Trophoblast cell (in vitro differentiated cells and primary cell): ENCODE measurements at regions not wholly inside any gene's neighbourhood (a gene's known extent, or its start where the extent isn't known, plus 50 kb on each side); places are given as distances from the start of the nearest gene placed in this dataset.
A peak's percentile ranks its signal among the peaks of the same experiment; 100 is the strongest.

ENCODE experiments used
- DNase-seq, 2 donors: peaks; one replicate each; pipeline ENCODE4 v3.0.0-alpha.2; 2016
- H2AFZ ChIP-seq: 2 replicates; pipeline ENCODE4 v1.6.1; 2013; ENCODE audit warnings: low read length, moderate library complexity, mild to moderate bottlenecking; ENCODE audit not compliant: insufficient read depth, poor library complexity
- H2AK5ac ChIP-seq: 2 replicates; pipeline ENCODE4 v1.6.1; 2013; ENCODE audit warnings: mild to moderate bottlenecking, low read length
- H2BK120ac ChIP-seq: 2 replicates; pipeline ENCODE4 v1.6.1; 2013; ENCODE audit warnings: low read length, mild to moderate bottlenecking, moderate library complexity; ENCODE audit not compliant: insufficient read depth, poor library complexity
- H2BK12ac ChIP-seq: 2 replicates; pipeline ENCODE4 v1.6.1; 2013; ENCODE audit warnings: mild to moderate bottlenecking, low read length, moderate library complexity
- H2BK5ac ChIP-seq: 2 replicates; pipeline ENCODE4 v1.6.1; 2013; ENCODE audit warnings: low read length, low read depth, moderate library complexity, mild to moderate bottlenecking; ENCODE audit not compliant: poor library complexity
- H3K14ac ChIP-seq: 2 replicates; pipeline ENCODE4 v1.6.1; 2013; ENCODE audit warnings: mild to moderate bottlenecking, low read length
- H3K18ac ChIP-seq: 2 replicates; pipeline ENCODE4 v1.6.1; 2013; ENCODE audit warnings: mild to moderate bottlenecking, low read length
- H3K23ac ChIP-seq: 2 replicates; pipeline ENCODE4 v1.6.1; 2013; ENCODE audit warnings: low read length
- H3K27ac ChIP-seq: 2 replicates; pipeline ENCODE4 v1.5.1; 2013; ENCODE audit warnings: low read depth, mild to moderate bottlenecking, inconsistent platforms, low read length, moderate library complexity
- H3K27me3 ChIP-seq: 2 replicates; pipeline ENCODE4 v1.6.1; 2013; ENCODE audit warnings: inconsistent platforms, mild to moderate bottlenecking, low read length, moderate library complexity; ENCODE audit not compliant: insufficient read depth
- H3K36me3 ChIP-seq, 2 experiments: 1 replicate in 1 of 2; 2 replicates in 1 of 2; pipeline ENCODE4 v1.6.1; 2013; ENCODE audit warnings: low read length in 2 of 2, mild to moderate bottlenecking in 2 of 2, moderate library complexity in 1 of 2; ENCODE audit not compliant: insufficient read depth in 2 of 2, control insufficient read depth in 1 of 2
- H3K4ac ChIP-seq: 2 replicates; pipeline ENCODE4 v1.6.1; 2013; ENCODE audit warnings: low read depth, mild to moderate bottlenecking, low read length, moderate library complexity
- H3K4me1 ChIP-seq, 2 experiments: 1 replicate in 1 of 2; 2 replicates in 1 of 2; pipeline ENCODE4 v1.6.1; 2013; ENCODE audit warnings: low read length in 2 of 2, mild to moderate bottlenecking in 2 of 2, moderate library complexity in 1 of 2; ENCODE audit not compliant: insufficient read depth in 2 of 2, control insufficient read depth in 1 of 2
- H3K4me2 ChIP-seq: 2 replicates; pipeline ENCODE4 v1.6.1; 2013; ENCODE audit warnings: inconsistent platforms, mild to moderate bottlenecking, low read length, moderate library complexity
- H3K4me3 ChIP-seq: 2 replicates; pipeline ENCODE4 v1.5.1; 2013; ENCODE audit warnings: mild to moderate bottlenecking, low read depth, low read length, inconsistent platforms
- H3K79me1 ChIP-seq: one replicate; pipeline ENCODE4 v1.6.1; 2013; ENCODE audit warnings: low read length
- H3K79me2 ChIP-seq: 2 replicates; pipeline ENCODE4 v1.6.1; 2013; ENCODE audit warnings: low read length, mild to moderate bottlenecking; ENCODE audit not compliant: control insufficient read depth, insufficient read depth, poor library complexity
- H3K9ac ChIP-seq: 2 replicates; pipeline ENCODE4 v1.6.1; 2013; ENCODE audit warnings: mild to moderate bottlenecking, low read length
- H3K9me3 ChIP-seq: 2 replicates; pipeline ENCODE4 v1.6.1; 2013; ENCODE audit warnings: low read depth, mild to moderate bottlenecking, control low read depth, inconsistent platforms, low read length; ENCODE audit not compliant: insufficient read depth
- H4K12ac ChIP-seq: 2 replicates; pipeline ENCODE4 v1.6.1; 2013; ENCODE audit warnings: low read depth, mild to moderate bottlenecking, low read length, moderate library complexity
- H4K8ac ChIP-seq: 2 replicates; pipeline ENCODE4 v1.6.1; 2013; ENCODE audit warnings: low read depth, mild to moderate bottlenecking, low read length, moderate library complexity
- H4K91ac ChIP-seq: one replicate; pipeline ENCODE4 v1.6.1; 2013; ENCODE audit warnings: low read depth, mild to moderate bottlenecking, low read length, moderate library complexity
- WGBS: extraction: QIAGEN DNeasy Blood & Tissue Kit; methylation state at CpG from one replicate; pipeline ENCODE4 v1.1.7; 2013; ENCODE audit warnings: missing lambda C conversion rate; ENCODE audit not compliant: insufficient read length, insufficient coverage; ENCODE audit errors: extremely low coverage; 5-methylcytosine and 5-hydroxymethylcytosine counted together

- Histone ChIP-seq H4K91ac (no peak overlapping the region), H3K36me3 (no peaks in the 10 kb centered on the region), H3K9ac (no peak overlapping the region), H3K27me3 (no peaks in the 10 kb centered on the region), H3K4me2 (no peak overlapping the region), H3K18ac (no peak overlapping the region), H3K4ac (no peak overlapping the region), H3K14ac (no peak overlapping the region), H3K9me3 (no peaks in the 10 kb centered on the region), H4K12ac (no peak overlapping the region), H3K4me1 (peaks cover 8 to 12% of the 10 kb centered on the region in 2 experiments), H2BK12ac (no peak overlapping the region), H2AFZ (no peak overlapping the region), H3K79me1 (peaks cover 2% of the 10 kb centered on the region), H3K23ac (no peak overlapping the region), H2BK5ac (no peak overlapping the region), H4K8ac (no peak overlapping the region), H3K79me2 (no peaks in the 10 kb centered on the region), H3K4me3 (no peak overlapping the region), H2AK5ac (no peak overlapping the region), H3K27ac (no peak overlapping the region), H2BK120ac (no peak overlapping the region)
- no peak for DNase-seq
- no CpG with 5 or more reads among the region's 3 CpGs for WGBS
Observed at GRCh38 chr9:38255599-38255998, 136.9 kb upstream of the ALDH1B1 start.

GRCh38 chr9:38254756-38255155 is 137.7 kb upstream of the ALDH1B1 start:
- Histone ChIP-seq H3K4ac (no peak overlapping the region), H2BK12ac (no peak overlapping the region), H4K91ac (no peak overlapping the region), H3K23ac (no peak overlapping the region), H3K9ac (no peak overlapping the region), H3K36me3 (no peaks in the 10 kb centered on the region), H3K9me3 (no peaks in the 10 kb centered on the region), H3K27ac (no peak overlapping the region), H3K79me1 (peaks cover 2% of the 10 kb centered on the region), H2AK5ac (no peak overlapping the region), H3K4me1 (peaks cover 9 to 12% of the 10 kb centered on the region in 2 experiments), H2BK120ac (no peak overlapping the region), H4K8ac (no peak overlapping the region), H2AFZ (no peak overlapping the region), H3K27me3 (no peaks in the 10 kb centered on the region), H3K14ac (no peak overlapping the region), H3K18ac (no peak overlapping the region), H3K79me2 (no peaks in the 10 kb centered on the region), H2BK5ac (no peak overlapping the region), H3K4me3 (no peak overlapping the region), H3K4me2 (no peak overlapping the region), H4K12ac (no peak overlapping the region)
- WGBS = no CpG with 5 or more reads among the region's 2 CpGs
- DNase-seq = no peak

- no peak overlapping the region for H2BK12ac ChIP-seq
- no CpG with 5 or more reads among the region's 7 CpGs for WGBS
- H4K8ac ChIP-seq = no peak overlapping the region
- no peak for DNase-seq
- H3K4me3 ChIP-seq = no peak overlapping the region
- H3K14ac ChIP-seq = no peak overlapping the region
- H3K4me2 ChIP-seq = no peak overlapping the region
- no peak overlapping the region for H3K18ac ChIP-seq
- H3K36me3 ChIP-seq = no peaks in the 10 kb centered on the region
- H3K27me3 ChIP-seq = no peaks in the 10 kb centered on the region
- H3K9ac ChIP-seq = no peak overlapping the region
- H3K9me3 ChIP-seq = no peaks in the 10 kb centered on the region
- no peak overlapping the region for H2BK5ac ChIP-seq
- no peak overlapping the region for H3K23ac ChIP-seq
- H3K27ac ChIP-seq = no peak overlapping the region
- H2AFZ ChIP-seq = no peak overlapping the region
- H4K91ac ChIP-seq = no peak overlapping the region
- H3K79me2 ChIP-seq = no peaks in the 10 kb centered on the region
- peaks cover 2% of the 10 kb centered on the region for H3K79me1 ChIP-seq
- peaks cover 9 to 12% of the 10 kb centered on the region in 2 experiments for H3K4me1 ChIP-seq
- H4K12ac ChIP-seq = no peak overlapping the region
- H2AK5ac ChIP-seq = no peak overlapping the region
- no peak overlapping the region for H3K4ac ChIP-seq
- no peak overlapping the region for H2BK120ac ChIP-seq
Observed at GRCh38 chr9:38254151-38254550, 138.4 kb upstream of the ALDH1B1 start.

- H3K27me3 ChIP-seq = no peaks in the 10 kb centered on the region
- no peak overlapping the region for H4K12ac ChIP-seq
- H3K4me2 ChIP-seq = no peak overlapping the region
- H3K9ac ChIP-seq = no peak overlapping the region
- no peak for DNase-seq
- no peak overlapping the region for H3K27ac ChIP-seq
- no peak overlapping the region for H3K18ac ChIP-seq
- H3K14ac ChIP-seq = no peak overlapping the region
- no peaks in the 10 kb centered on the region for H3K79me2 ChIP-seq
- no peaks in the 10 kb centered on the region for H3K36me3 ChIP-seq
- peaks cover 9 to 12% of the 10 kb centered on the region in 2 experiments for H3K4me1 ChIP-seq
- H2BK12ac ChIP-seq = no peak overlapping the region
- no peak overlapping the region for H4K8ac ChIP-seq
- H4K91ac ChIP-seq = peak overlapping the region; percentile 19
- peaks cover 2% of the 10 kb centered on the region for H3K79me1 ChIP-seq
- WGBS = no CpG with 5 or more reads among the region's 7 CpGs
- H2AK5ac ChIP-seq = no peak overlapping the region
- no peak overlapping the region for H2BK120ac ChIP-seq
- no peak overlapping the region for H3K4me3 ChIP-seq
- no peak overlapping the region for H2BK5ac ChIP-seq
- no peak overlapping the region for H3K23ac ChIP-seq
- no peak overlapping the region for H2AFZ ChIP-seq
- H3K4ac ChIP-seq = no peak overlapping the region
- H3K9me3 ChIP-seq = no peaks in the 10 kb centered on the region
Observed at GRCh38 chr9:38253200-38253599, 139.3 kb upstream of the ALDH1B1 start.
